ENCODE measurements at regions not wholly inside any gene's neighbourhood (a gene's known extent, or its start where the extent isn't known, plus 50 kb on each side); places are given as distances from the start of the nearest gene placed in this dataset.
"Not testable (repeated sequence)": the region's sequence is repeated elsewhere in the genome, so short reads cannot be mapped to it uniquely, and the experiment has no call there.

- ATAC-seq = no peak
Observed at GRCh38 chr3:168975576-168975975, 687.9 kb downstream of the MECOM start.

- no peak for ATAC-seq
Observed at GRCh38 chr3:168974617-168975403, 688.7 kb downstream of the MECOM start.

- ATAC-seq = no peak
Observed at GRCh38 chr3:168973897-168974296, 689.6 kb downstream of the MECOM start.

- ATAC-seq = no peak
Observed at GRCh38 chr3:168973206-168973605, 690.3 kb downstream of the MECOM start.

GRCh38 chr3:168968609-168969008 is 694.9 kb downstream of the MECOM start:
- no peak for ATAC-seq

GRCh38 chr3:168964736-168965135 is 698.8 kb downstream of the MECOM start:
- no peak for ATAC-seq

- no peak for ATAC-seq
Observed at GRCh38 chr3:168961271-168961670, 702.2 kb downstream of the MECOM start.

GRCh38 chr3:168959731-168960130 is 703.8 kb downstream of the MECOM start:
- no peak for ATAC-seq

- no peak for ATAC-seq
Observed at GRCh38 chr3:168958466-168958865, 705.0 kb downstream of the MECOM start.

- no peak for ATAC-seq
Observed at GRCh38 chr3:168956076-168956475, 707.4 kb downstream of the MECOM start.

- ATAC-seq = no peak
Observed at GRCh38 chr3:168952551-168952950, 711.0 kb downstream of the MECOM start.

- ATAC-seq = no peak
Observed at GRCh38 chr3:168951884-168952283, 711.6 kb downstream of the MECOM start.

- no peak for ATAC-seq
Observed at GRCh38 chr3:168951368-168951767, 712.1 kb downstream of the MECOM start.

- ATAC-seq = no peak
Observed at GRCh38 chr3:168950622-168951021, 712.9 kb downstream of the MECOM start.

- ATAC-seq = no peak
Observed at GRCh38 chr3:168939651-168940238, 723.8 kb downstream of the MECOM start.

- no peak for ATAC-seq
Observed at GRCh38 chr3:168933614-168934013, 729.9 kb downstream of the MECOM start.

- not testable (repeated sequence) for ATAC-seq
Observed at GRCh38 chr3:168929997-168930396, 733.5 kb downstream of the MECOM start.

- ATAC-seq = no peak
Observed at GRCh38 chr3:168926426-168926825, 737.1 kb downstream of the MECOM start.

- no peak for ATAC-seq
Observed at GRCh38 chr3:168925568-168925967, 737.9 kb downstream of the MECOM start.

GRCh38 chr3:168914662-168915061 is 748.9 kb downstream of the MECOM start:
- ATAC-seq = no peak

GRCh38 chr3:168909260-168909659 is 754.3 kb downstream of the MECOM start:
- ATAC-seq = no peak

GRCh38 chr3:168895419-168895818 is 768.1 kb downstream of the MECOM start:
- no peak for ATAC-seq

- ATAC-seq = no peak
Observed at GRCh38 chr3:168894214-168894613, 769.3 kb downstream of the MECOM start.

- no peak for ATAC-seq
Observed at GRCh38 chr3:168889666-168890065, 773.8 kb downstream of the MECOM start.

All from esophagus mucosa (tissue), 1 donor.